H9 (cell line): ENCODE measurements at regions not wholly inside any gene's neighbourhood (a gene's known extent, or its start where the extent isn't known, plus 50 kb on each side); places are given as distances from the start of the nearest gene placed in this dataset.

Source experiments
- DNase-seq: peaks from one replicate; pipeline ENCODE4 v3.0.0-alpha.2; 2017
- H2AFZ ChIP-seq: one replicate; pipeline ENCODE4 v1.6.1; 2013; ENCODE audit warnings: mild to moderate bottlenecking, low read length, control low read depth, moderate library complexity
- H2AK5ac ChIP-seq: 2 replicates; pipeline ENCODE4 v1.6.1; 2013; ENCODE audit warnings: low read length, control low read depth, mixed read lengths; ENCODE audit not compliant: insufficient read length
- H2BK120ac ChIP-seq: one replicate; pipeline ENCODE4 v1.6.1; 2013; ENCODE audit warnings: low read depth, mild to moderate bottlenecking, low read length, control low read depth, inconsistent platforms; ENCODE audit not compliant: poor library complexity, severe bottlenecking
- H2BK12ac ChIP-seq: 2 replicates; pipeline ENCODE4 v1.6.1; 2013; ENCODE audit warnings: low read length, control low read depth, mixed read lengths, low read depth; ENCODE audit not compliant: insufficient read length
- H2BK15ac ChIP-seq: 2 replicates; pipeline ENCODE4 v1.6.1; 2013; ENCODE audit warnings: low read depth, low read length, control low read depth
- H2BK20ac ChIP-seq: one replicate; pipeline ENCODE4 v1.6.1; 2013; ENCODE audit warnings: low read depth, mild to moderate bottlenecking, low read length, control low read depth, inconsistent platforms; ENCODE audit not compliant: poor library complexity, severe bottlenecking
- H2BK5ac ChIP-seq: 2 replicates; pipeline ENCODE4 v1.6.1; 2013; ENCODE audit warnings: low read length, control low read depth, mixed read lengths; ENCODE audit not compliant: insufficient read length
- H3K14ac ChIP-seq: 2 replicates; pipeline ENCODE4 v1.6.1; 2013; ENCODE audit warnings: low read length, control low read depth; ENCODE audit not compliant: insufficient read depth
- H3K18ac ChIP-seq: 2 replicates; pipeline ENCODE4 v1.6.1; 2013; ENCODE audit warnings: low read depth, mild to moderate bottlenecking, mixed read lengths, low read length, control low read depth; ENCODE audit not compliant: insufficient read length
- H3K23ac ChIP-seq: 2 replicates; pipeline ENCODE4 v1.6.1; 2013; ENCODE audit warnings: low read length, control low read depth, mixed read lengths, low read depth; ENCODE audit not compliant: insufficient read length
- H3K23me2 ChIP-seq: 2 replicates; pipeline ENCODE4 v1.6.1; 2013; ENCODE audit warnings: low read depth, mild to moderate bottlenecking, mixed read lengths, low read length, control low read depth; ENCODE audit not compliant: insufficient read length, poor library complexity, severe bottlenecking
- H3K27ac ChIP-seq: 2 replicates; pipeline ENCODE4 v1.5.1; 2013; ENCODE audit warnings: low read length, control low read depth, mixed read lengths, low read depth; ENCODE audit not compliant: insufficient read length
- H3K27me3 ChIP-seq: 2 replicates; pipeline ENCODE4 v1.6.1; 2013; ENCODE audit warnings: low read length, control low read depth, inconsistent platforms; ENCODE audit not compliant: insufficient read depth
- H3K4ac ChIP-seq: 2 replicates; pipeline ENCODE4 v1.6.1; 2013; ENCODE audit warnings: low read depth, mild to moderate bottlenecking, control low read depth, inconsistent platforms, low read length, moderate library complexity
- H3K4me1 ChIP-seq: 2 replicates; pipeline ENCODE4 v1.6.1; 2013; ENCODE audit warnings: low read length, control low read depth, inconsistent platforms; ENCODE audit not compliant: insufficient read depth
- H3K4me2 ChIP-seq: 2 replicates; pipeline ENCODE4 v1.6.1; 2013; ENCODE audit warnings: low read length, control low read depth, mixed read lengths; ENCODE audit not compliant: insufficient read length, insufficient read depth
- H3K56ac ChIP-seq: 2 replicates; pipeline ENCODE4 v1.6.1; 2013; ENCODE audit warnings: low read depth, mild to moderate bottlenecking, mixed read lengths, low read length, control low read depth; ENCODE audit not compliant: insufficient read length
- H3K79me1 ChIP-seq: 2 replicates; pipeline ENCODE4 v1.6.1; 2013; ENCODE audit warnings: low read depth, mild to moderate bottlenecking, moderate library complexity, low read length, control low read depth, inconsistent platforms; ENCODE audit not compliant: insufficient read depth, poor library complexity, severe bottlenecking
- H3K79me2 ChIP-seq: 2 replicates; pipeline ENCODE4 v1.6.1; 2013; ENCODE audit warnings: low read length, control low read depth, inconsistent platforms; ENCODE audit not compliant: insufficient read depth
- H3K9ac ChIP-seq: 2 replicates; pipeline ENCODE4 v1.6.1; 2013; ENCODE audit warnings: low read length, control low read depth, mixed read lengths; ENCODE audit not compliant: insufficient read length; ENCODE audit errors: extremely low read depth
- H3K9me3 ChIP-seq: one replicate; pipeline ENCODE4 v1.6.1; 2013; ENCODE audit warnings: low read depth, low read length, inconsistent platforms; ENCODE audit not compliant: control insufficient read depth
- H3T11ph ChIP-seq: one replicate; pipeline ENCODE4 v1.6.1; 2013; ENCODE audit warnings: mild to moderate bottlenecking, low read length, control low read depth, inconsistent platforms
- H4K20me1 ChIP-seq: one replicate; pipeline ENCODE4 v1.6.1; 2013; ENCODE audit not compliant: control insufficient read depth, insufficient read length, insufficient read depth
- H4K5ac ChIP-seq: 2 replicates; pipeline ENCODE4 v1.6.1; 2013; ENCODE audit warnings: low read depth, mild to moderate bottlenecking, mixed read lengths, low read length, control low read depth; ENCODE audit not compliant: insufficient read length
- H4K8ac ChIP-seq: replicated peaks from 2 replicates; pipeline ENCODE4 v1.6.1; 2013; ENCODE audit warnings: low read length, control low read depth, mixed read lengths, low read depth; ENCODE audit not compliant: insufficient read length
- H4K91ac ChIP-seq: 2 replicates; pipeline ENCODE4 v1.6.1; 2013; ENCODE audit warnings: low read depth, mild to moderate bottlenecking, moderate library complexity, mixed read lengths, low read length, control low read depth; ENCODE audit not compliant: insufficient read length
- H3K27ac Mint-ChIP-seq, 3 experiments: 2 replicates in 2 of 3; 3 replicates in 1 of 3; pipeline ENCODE4 v1.8.0; 2020 to 2021; ENCODE audit warnings: mixed read lengths in 3 of 3, mild to moderate bottlenecking in 1 of 3, moderate library complexity in 1 of 3
- H3K27me3 Mint-ChIP-seq: 2 replicates; pipeline ENCODE4 v1.8.0; 2021; ENCODE audit warnings: low read depth, mild to moderate bottlenecking, moderate library complexity, mixed read lengths
- H3K36me3 Mint-ChIP-seq, 3 experiments: 2 replicates in 2 of 3; 3 replicates in 1 of 3; pipeline ENCODE4 v1.8.0; 2020 to 2021; ENCODE audit warnings: low read depth in 3 of 3, mixed read lengths in 3 of 3; ENCODE audit not compliant: insufficient read depth in 1 of 3
- H3K4me1 Mint-ChIP-seq, 2 experiments: 2 replicates each; pipeline ENCODE4 v1.8.0; 2020; ENCODE audit warnings: mixed read lengths in 2 of 2
- H3K4me3 Mint-ChIP-seq, 2 experiments: 2 replicates in 1 of 2; 3 replicates in 1 of 2; pipeline ENCODE4 v1.8.0; 2020 to 2021; ENCODE audit warnings: mild to moderate bottlenecking in 2 of 2, mixed read lengths in 2 of 2, moderate library complexity in 1 of 2
- H3K9me3 Mint-ChIP-seq, 2 experiments: 2 replicates in 1 of 2; 3 replicates in 1 of 2; pipeline ENCODE4 v1.8.0; 2020; ENCODE audit warnings: mild to moderate bottlenecking in 2 of 2, mixed read lengths in 2 of 2, moderate library complexity in 1 of 2
- WGBS: extraction: QIAGEN DNeasy Blood & Tissue Kit; methylation state at CpG from one replicate; pipeline ENCODE4 v1.1.7; 2013; ENCODE audit warnings: missing lambda C conversion rate, low lambda C conversion rate, mixed read lengths; ENCODE audit not compliant: insufficient read length; ENCODE audit errors: extremely low coverage; 5-methylcytosine and 5-hydroxymethylcytosine counted together
- TF ChIP-seq, protein P1 (sequence below): fragments of 200-600 bp; sonication (generic); conservative IDR thresholded peaks from 3 replicates; pipeline ENCODE4 v1.8.0; 2021; ENCODE audit warnings: antibody characterized with exemption, mild to moderate bottlenecking

DNA sequence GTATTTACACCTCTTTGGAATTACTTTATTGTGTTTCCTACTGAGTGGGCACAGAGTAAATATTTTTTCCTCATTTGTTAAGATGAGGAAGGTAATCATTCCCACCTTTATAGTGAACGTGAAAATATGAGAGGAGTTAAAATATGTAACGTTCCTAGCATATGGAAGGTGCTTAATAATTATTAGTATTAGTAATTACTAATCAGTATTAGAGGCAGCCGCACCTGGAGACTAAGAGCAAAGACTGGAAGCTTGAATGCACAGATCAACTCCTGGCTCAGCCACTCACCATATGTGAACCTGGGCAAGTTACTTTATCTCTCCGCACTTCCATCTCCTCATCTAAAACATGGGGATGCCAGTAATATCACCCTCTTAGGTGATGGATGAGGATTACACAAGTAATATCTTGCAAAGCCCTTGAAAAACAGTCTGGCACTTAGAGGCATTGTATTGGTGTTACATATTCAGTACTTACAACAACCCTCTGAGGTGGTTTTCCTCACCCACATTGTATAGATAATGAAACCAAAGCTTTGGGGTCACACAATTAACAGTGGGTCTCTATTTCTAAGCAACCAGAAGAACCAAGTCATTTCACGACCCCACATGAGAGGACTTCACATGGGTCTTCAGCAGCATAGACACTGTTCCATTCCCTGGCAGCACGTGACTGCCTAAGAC, 100.3 kb upstream of the KCTD1 start:
- H3K23ac ChIP-seq: no peak overlapping the region
- no peak overlapping the region for H3K14ac ChIP-seq
- no peak overlapping the region for H3K9ac ChIP-seq
- Mint-ChIP-seq H3K27me3 (peaks cover 24% of the 10 kb centered on the region), H3K36me3 (no peaks in the 10 kb centered on the region), H3K4me3 (no peak overlapping the region), H3K9me3 (no peaks in the 10 kb centered on the region), H3K4me1 (peaks cover 31% of the 10 kb centered on the region in 2 experiments), H3K27ac (no peak overlapping the region)
- H2BK20ac ChIP-seq: no peak overlapping the region
- H3K27me3 ChIP-seq: no peaks in the 10 kb centered on the region; the same call in 1 of the 2 replicates
- H4K20me1 ChIP-seq: no peaks in the 10 kb centered on the region
- H2AFZ ChIP-seq: no peak overlapping the region
- no peaks in the 10 kb centered on the region for H3K79me2 ChIP-seq
- H2BK12ac ChIP-seq: no peak overlapping the region
- H4K8ac ChIP-seq: no peak overlapping the region
- no peaks in the 10 kb centered on the region for H3K79me1 ChIP-seq
- DNase-seq: no peak
- no peak overlapping the region for H2BK15ac ChIP-seq
- H3K23me2 ChIP-seq: no peaks in the 10 kb centered on the region
- no peak overlapping the region for H3K4ac ChIP-seq
- H3K4me1 ChIP-seq: no peaks in the 10 kb centered on the region; the same call in 1 of the 2 replicates
- no peak overlapping the region for H3K27ac ChIP-seq
- no peak overlapping the region for H4K91ac ChIP-seq
- no CpG with 5 or more reads among the region's 6 CpGs for WGBS
- TF ChIP-seq, protein P1, sequence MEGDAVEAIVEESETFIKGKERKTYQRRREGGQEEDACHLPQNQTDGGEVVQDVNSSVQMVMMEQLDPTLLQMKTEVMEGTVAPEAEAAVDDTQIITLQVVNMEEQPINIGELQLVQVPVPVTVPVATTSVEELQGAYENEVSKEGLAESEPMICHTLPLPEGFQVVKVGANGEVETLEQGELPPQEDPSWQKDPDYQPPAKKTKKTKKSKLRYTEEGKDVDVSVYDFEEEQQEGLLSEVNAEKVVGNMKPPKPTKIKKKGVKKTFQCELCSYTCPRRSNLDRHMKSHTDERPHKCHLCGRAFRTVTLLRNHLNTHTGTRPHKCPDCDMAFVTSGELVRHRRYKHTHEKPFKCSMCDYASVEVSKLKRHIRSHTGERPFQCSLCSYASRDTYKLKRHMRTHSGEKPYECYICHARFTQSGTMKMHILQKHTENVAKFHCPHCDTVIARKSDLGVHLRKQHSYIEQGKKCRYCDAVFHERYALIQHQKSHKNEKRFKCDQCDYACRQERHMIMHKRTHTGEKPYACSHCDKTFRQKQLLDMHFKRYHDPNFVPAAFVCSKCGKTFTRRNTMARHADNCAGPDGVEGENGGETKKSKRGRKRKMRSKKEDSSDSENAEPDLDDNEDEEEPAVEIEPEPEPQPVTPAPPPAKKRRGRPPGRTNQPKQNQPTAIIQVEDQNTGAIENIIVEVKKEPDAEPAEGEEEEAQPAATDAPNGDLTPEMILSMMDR: no peak
- H4K5ac ChIP-seq: no peak overlapping the region
- H3K4me2 ChIP-seq: no peak overlapping the region
- H2BK120ac ChIP-seq: no peak overlapping the region
- H3K9me3 ChIP-seq: no peaks in the 10 kb centered on the region
- no peak overlapping the region for H3T11ph ChIP-seq
- H2BK5ac ChIP-seq: no peak overlapping the region
- no peak overlapping the region for H3K56ac ChIP-seq
- H2AK5ac ChIP-seq: no peak overlapping the region
- no peak overlapping the region for H3K18ac ChIP-seq
